Endothelial cell of umbilical vein (primary cell): ENCODE measurements at regions not wholly inside any gene's neighbourhood (a gene's known extent, or its start where the extent isn't known, plus 50 kb on each side); places are given as distances from the start of the nearest gene placed in this dataset.

Source experiments
- CTCF ChIP-seq, 2 donors: IDR thresholded peaks; 1 replicate in 1 of 2; 2 replicates in 1 of 2; pipeline ENCODE4 v1.5.1; 2011; ENCODE audit warnings: low read length in 2 of 2, mild to moderate bottlenecking in 2 of 2, moderate library complexity in 2 of 2, control low read depth in 1 of 2, inconsistent platforms in 1 of 2, low read depth in 1 of 2; ENCODE audit not compliant: insufficient read depth in 1 of 2; ENCODE audit errors: extremely low read depth in 1 of 2
- MAX ChIP-seq: IDR thresholded peaks from 2 replicates; pipeline ENCODE4 v1.6.1; 2011; ENCODE audit not compliant: insufficient read depth, insufficient read length

- TF ChIP-seq CTCF (IDR thresholded peaks at IDR 0.05; ENCODE audit: extremely low read depth in 1 of 2, insufficient read depth in 1 of 2, low read depth in 1 of 2, low read length in 2 of 2) (no peak), MAX (no peak)
Observed at GRCh38 chr2:143928184-143928583, 591.7 kb downstream of the ZEB2 start.
